ENCODE measurements at regions not wholly inside any gene's neighbourhood (a gene's known extent, or its start where the extent isn't known, plus 50 kb on each side); places are given as distances from the start of the nearest gene placed in this dataset.

DNA sequence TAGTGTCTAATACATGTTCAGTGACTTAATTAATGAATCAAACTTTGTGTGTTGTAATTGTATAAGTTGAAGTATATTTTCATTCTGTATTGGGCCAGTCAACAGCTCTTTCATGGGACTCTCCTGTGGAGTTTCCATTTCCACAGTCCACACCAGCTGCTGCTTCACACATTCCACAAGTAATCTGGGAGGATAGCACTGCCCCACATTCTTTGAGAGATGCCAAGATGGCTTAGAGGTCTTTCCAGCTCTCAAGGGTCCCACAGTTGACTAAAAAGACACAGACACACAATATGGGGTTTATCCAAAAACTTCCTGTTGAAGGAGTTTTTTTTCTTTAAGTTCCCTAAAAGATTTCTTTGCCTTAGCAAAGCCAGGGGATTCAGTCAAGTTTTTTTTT is 408.3 kb downstream of the AACS start:
- TF ChIP-seq, protein P1, sequence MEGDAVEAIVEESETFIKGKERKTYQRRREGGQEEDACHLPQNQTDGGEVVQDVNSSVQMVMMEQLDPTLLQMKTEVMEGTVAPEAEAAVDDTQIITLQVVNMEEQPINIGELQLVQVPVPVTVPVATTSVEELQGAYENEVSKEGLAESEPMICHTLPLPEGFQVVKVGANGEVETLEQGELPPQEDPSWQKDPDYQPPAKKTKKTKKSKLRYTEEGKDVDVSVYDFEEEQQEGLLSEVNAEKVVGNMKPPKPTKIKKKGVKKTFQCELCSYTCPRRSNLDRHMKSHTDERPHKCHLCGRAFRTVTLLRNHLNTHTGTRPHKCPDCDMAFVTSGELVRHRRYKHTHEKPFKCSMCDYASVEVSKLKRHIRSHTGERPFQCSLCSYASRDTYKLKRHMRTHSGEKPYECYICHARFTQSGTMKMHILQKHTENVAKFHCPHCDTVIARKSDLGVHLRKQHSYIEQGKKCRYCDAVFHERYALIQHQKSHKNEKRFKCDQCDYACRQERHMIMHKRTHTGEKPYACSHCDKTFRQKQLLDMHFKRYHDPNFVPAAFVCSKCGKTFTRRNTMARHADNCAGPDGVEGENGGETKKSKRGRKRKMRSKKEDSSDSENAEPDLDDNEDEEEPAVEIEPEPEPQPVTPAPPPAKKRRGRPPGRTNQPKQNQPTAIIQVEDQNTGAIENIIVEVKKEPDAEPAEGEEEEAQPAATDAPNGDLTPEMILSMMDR (IDR thresholded peaks at IDR 0.05; ENCODE audit: insufficient read depth, low read length, poor library complexity, severe bottlenecking): no peak
- no peak for TF ChIP-seq EZH2phosphoT487 (conservative IDR thresholded peaks at IDR 0.05; ENCODE audit: low read length)
